ENCODE measurements at regions not wholly inside any gene's neighbourhood (a gene's known extent, or its start where the extent isn't known, plus 50 kb on each side); places are given as distances from the start of the nearest gene placed in this dataset.

DNA sequence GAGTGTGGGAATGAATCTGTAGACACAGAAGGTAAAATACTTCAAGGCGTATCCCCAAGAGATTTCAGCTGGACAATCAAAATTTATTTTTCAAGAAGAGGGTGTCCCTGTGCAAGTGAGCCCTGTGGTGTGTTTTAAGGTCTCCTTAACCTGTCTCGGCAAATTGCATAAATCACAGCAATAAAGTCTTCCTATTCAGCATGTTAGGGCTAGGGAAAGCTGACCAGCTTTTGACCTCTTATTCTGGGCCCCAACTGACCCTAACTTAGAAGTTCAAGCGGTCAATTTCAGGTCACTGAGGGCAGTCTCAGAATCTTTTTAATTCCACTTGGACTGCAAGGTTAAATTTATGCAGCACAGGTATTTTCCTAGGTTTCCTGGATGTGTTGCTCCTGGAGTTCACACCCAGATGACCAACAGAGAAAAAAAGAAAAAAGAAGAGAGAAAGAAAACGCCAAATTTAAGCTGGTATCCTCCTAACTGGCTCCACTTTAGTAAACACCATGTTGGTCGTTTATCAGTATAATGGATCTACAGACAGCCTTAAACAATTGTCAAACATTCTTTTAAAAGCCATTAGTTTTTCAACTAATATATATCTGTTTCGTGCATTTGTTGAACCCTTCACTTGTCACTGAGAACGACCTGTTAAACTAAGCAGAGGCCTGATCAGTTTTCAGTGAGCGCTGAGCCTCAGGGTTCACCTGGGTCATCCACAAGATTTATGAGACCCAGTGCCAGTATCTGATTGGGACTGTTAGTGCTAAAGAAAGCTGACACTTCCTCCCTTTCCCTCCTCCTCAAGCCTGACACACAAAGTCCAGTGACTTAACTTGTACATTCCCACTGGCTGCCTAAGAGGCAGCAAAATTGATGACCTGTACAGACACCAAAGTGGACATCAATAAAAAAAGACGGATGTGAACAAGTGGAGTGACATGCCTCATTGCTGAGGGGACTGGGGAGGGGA lies 546.1 kb downstream of the NR2F1-AS1 start:
- TF ChIP-seq POLR2A (IDR thresholded peaks at IDR 0.05), result no peak
- TF ChIP-seq, protein P1, sequence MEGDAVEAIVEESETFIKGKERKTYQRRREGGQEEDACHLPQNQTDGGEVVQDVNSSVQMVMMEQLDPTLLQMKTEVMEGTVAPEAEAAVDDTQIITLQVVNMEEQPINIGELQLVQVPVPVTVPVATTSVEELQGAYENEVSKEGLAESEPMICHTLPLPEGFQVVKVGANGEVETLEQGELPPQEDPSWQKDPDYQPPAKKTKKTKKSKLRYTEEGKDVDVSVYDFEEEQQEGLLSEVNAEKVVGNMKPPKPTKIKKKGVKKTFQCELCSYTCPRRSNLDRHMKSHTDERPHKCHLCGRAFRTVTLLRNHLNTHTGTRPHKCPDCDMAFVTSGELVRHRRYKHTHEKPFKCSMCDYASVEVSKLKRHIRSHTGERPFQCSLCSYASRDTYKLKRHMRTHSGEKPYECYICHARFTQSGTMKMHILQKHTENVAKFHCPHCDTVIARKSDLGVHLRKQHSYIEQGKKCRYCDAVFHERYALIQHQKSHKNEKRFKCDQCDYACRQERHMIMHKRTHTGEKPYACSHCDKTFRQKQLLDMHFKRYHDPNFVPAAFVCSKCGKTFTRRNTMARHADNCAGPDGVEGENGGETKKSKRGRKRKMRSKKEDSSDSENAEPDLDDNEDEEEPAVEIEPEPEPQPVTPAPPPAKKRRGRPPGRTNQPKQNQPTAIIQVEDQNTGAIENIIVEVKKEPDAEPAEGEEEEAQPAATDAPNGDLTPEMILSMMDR (IDR thresholded peaks at IDR 0.05), result no peak

All from thyroid gland (tissue), 4 donors.